Esophagus squamous epithelium (tissue), 4 donors: ENCODE measurements at regions not wholly inside any gene's neighbourhood (a gene's known extent, or its start where the extent isn't known, plus 50 kb on each side); places are given as distances from the start of the nearest gene placed in this dataset.

Source experiments
- CTCF ChIP-seq, 6 experiments: fragments of 450-650 bp in 4 of 6; fragments of 200-600 bp in 2 of 6; sonication (generic) in 2 of 6; IDR thresholded peaks; one replicate each; pipeline ENCODE4 v1.5.1; 2016 to 2019; ENCODE audit warnings: antibody characterized with exemption in 6 of 6, mild to moderate bottlenecking in 4 of 6, moderate library complexity in 4 of 6
- POLR2A ChIP-seq, 4 donors: fragments of 450-650 bp; IDR thresholded peaks; one replicate each; pipeline ENCODE4 v1.6.1; 2017; ENCODE audit warnings: antibody characterized with exemption in 4 of 4, mild to moderate bottlenecking in 4 of 4, moderate library complexity in 3 of 4

DNA sequence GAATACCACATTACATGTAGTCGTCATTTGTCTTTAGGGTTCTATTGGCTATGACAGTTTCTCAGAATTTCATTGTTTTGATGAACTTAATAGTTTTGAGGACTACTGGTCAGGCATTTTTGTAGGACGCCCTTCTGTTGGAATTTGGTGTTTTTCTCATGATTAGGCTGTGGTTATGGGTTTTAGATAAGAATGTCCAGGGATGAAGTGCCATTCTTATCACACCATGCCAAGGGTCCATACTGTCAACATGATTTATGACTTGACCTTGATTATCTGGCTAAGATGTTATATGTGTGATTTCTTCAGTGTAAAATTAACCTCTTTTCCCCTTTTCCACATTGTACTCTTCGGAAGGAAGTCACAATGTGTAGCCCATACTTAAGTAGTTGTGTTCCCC lies 135.3 kb downstream of the DIPK2A start:
- TF ChIP-seq POLR2A (IDR thresholded peaks at IDR 0.05), result no peak
- no peak for TF ChIP-seq CTCF (IDR thresholded peaks at IDR 0.05)
